ENCODE measurements at regions not wholly inside any gene's neighbourhood (a gene's known extent, or its start where the extent isn't known, plus 50 kb on each side); places are given as distances from the start of the nearest gene placed in this dataset.

- FAIRE-seq = no peak
- H2AFZ ChIP-seq (ENCODE audit: low read depth, low read length) = no peak overlapping the region
- H3K79me2 ChIP-seq (ENCODE audit: control insufficient read depth, insufficient read depth, low read length) = no peaks in the 10 kb centered on the region
- no peaks in the 10 kb centered on the region for H3K36me3 ChIP-seq (ENCODE audit: control insufficient read depth, insufficient read depth, low read length)
- no peak overlapping the region for H3K9ac ChIP-seq (ENCODE audit: insufficient read depth in 1 of 2, low read depth in 2 of 2, low read length in 2 of 2)
- CTCF ChIA-PET (ENCODE audit: low intra/inter-chr PET ratio) = no interaction called here
- BruUV-seq (replicated peaks) = no TSS peak
- no peak for ATAC-seq
- DNase-seq (ENCODE audit: extremely low read depth in 1 of 4, low spot score in 3 of 4) = no peak
- H4K20me1 ChIP-seq (replicated peaks; ENCODE audit: control insufficient read depth, insufficient read depth, low read length) = no peaks in the 10 kb centered on the region; the same call in none of the 2 replicates
- intact Hi-C loops (cut with micrococcal nuclease) = no loop called here
- H3K9me1 ChIP-seq (ENCODE audit: control insufficient read depth, insufficient read depth, low read length) = no peaks in the 10 kb centered on the region
- no peak overlapping the region for H3K27ac ChIP-seq (ENCODE audit: extremely low read depth, low read depth, low read length)
- H3K27me3 ChIP-seq (ENCODE audit: control insufficient read depth in 2 of 2, insufficient read depth in 2 of 2, low read length in 2 of 2) = peaks cover 35 to 93% of the 10 kb centered on the region in 2 experiments
- in situ Hi-C loops (cut with MboI) = no loop called here
- no peaks in the 10 kb centered on the region for H3K4me1 ChIP-seq (replicated peaks in 1 of 2; ENCODE audit: control insufficient read depth in 2 of 2, insufficient read depth in 2 of 2, low read length in 2 of 2)
- POLR2A ChIA-PET = interaction anchor here (0.8 to 1.3 kb wide), 2 partner anchors 10 to 11 kb away, joined by 3 read pairs; no protein-coding TSS in a partner anchor
- H3K4me2 ChIP-seq (ENCODE audit: insufficient read depth, low read length) = no peak overlapping the region
- TF ChIP-seq THRA (IDR thresholded peaks at IDR 0.05) = no peak
- no peak for TF ChIP-seq ZNF398 (CRISPR knock-in tag; IDR thresholded peaks at IDR 0.05)
- WGBS (ENCODE audit: insufficient coverage, low coverage, missing lambda C conversion rate) = 3% methylated on average over 11 of the region's 11 CpGs
- H3K4me3 ChIP-seq = no peak overlapping the region
- H3K9me3 ChIP-seq (replicated peaks; ENCODE audit: control insufficient read depth, insufficient read depth, low read depth, low read length) = no peaks in the 10 kb centered on the region
These were observed 149.7 kb upstream of the COL5A1 start for GRCh38 chr9:134491856-134492255.
